HepG2 (cell line): ENCODE measurements at regions not wholly inside any gene's neighbourhood (a gene's known extent, or its start where the extent isn't known, plus 50 kb on each side); places are given as distances from the start of the nearest gene placed in this dataset.

ENCODE experiments used
- CTCF ChIP-seq: sonication (generic); formaldehyde crosslinking; IDR thresholded peaks from 2 replicates; pipeline ENCODE4 v1.5.0; 2020; ENCODE audit warnings: mild to moderate bottlenecking, missing genetic modification reagents, moderate library complexity
- EP300 ChIP-seq, 3 experiments: sonication (generic) in 1 of 3; formaldehyde crosslinking in 1 of 3; IDR thresholded peaks; 2 replicates each; pipeline versions ENCODE4 v1.5.1 to v1.6.1; 2011 to 2020; ENCODE audit warnings: low read depth in 2 of 3, low read length in 2 of 3, borderline replicate concordance in 1 of 3, improper control_type of control experiment in 1 of 3, mild to moderate bottlenecking in 1 of 3, missing genetic modification reagents in 1 of 3, moderate library complexity in 1 of 3
- FOXP4 ChIP-seq: sonication (generic); formaldehyde crosslinking; IDR thresholded peaks from 2 replicates; pipeline ENCODE4 v1.4.0; 2020; ENCODE audit warnings: missing genetic modification reagents
- NFKBIZ ChIP-seq: IDR thresholded peaks from 2 replicates; pipeline ENCODE4 v1.6.1; 2018; ENCODE audit warnings: missing genetic modification reagents, missing compliant biosample characterization
- NR2C2 ChIP-seq: sonication (generic); formaldehyde crosslinking; IDR thresholded peaks from 2 replicates; pipeline ENCODE4 v1.4.0; 2020; ENCODE audit warnings: missing genetic modification reagents, mild to moderate bottlenecking, moderate library complexity, borderline replicate concordance
- POLR2A ChIP-seq, 2 experiments: IDR thresholded peaks; 2 replicates each; pipeline ENCODE4 v1.6.1; 2011; ENCODE audit warnings: low read depth in 2 of 2, low read length in 2 of 2, mild to moderate bottlenecking in 1 of 2, moderate library complexity in 1 of 2; ENCODE audit not compliant: insufficient read depth in 1 of 2
- REST ChIP-seq, 2 experiments: IDR thresholded peaks; 2 replicates each; pipeline ENCODE4 v1.6.1; 2011 to 2012; ENCODE audit warnings: low read length in 2 of 2, borderline replicate concordance in 1 of 2, low read depth in 1 of 2, mild to moderate bottlenecking in 1 of 2, moderate library complexity in 1 of 2
- STAT6 ChIP-seq: sonication (generic); formaldehyde crosslinking; IDR thresholded peaks from 2 replicates; pipeline ENCODE4 v1.4.0; 2020; ENCODE audit warnings: missing genetic modification reagents, mild to moderate bottlenecking, borderline replicate concordance
- ZNF589 ChIP-seq: sonication (generic); formaldehyde crosslinking; conservative IDR thresholded peaks from 2 replicates; pipeline ENCODE4 v1.8.0; 2022; ENCODE audit warnings: mild to moderate bottlenecking, moderate library complexity, missing genetic modification reagents
- ZNF607 ChIP-seq: sonication (generic); formaldehyde crosslinking; IDR thresholded peaks from 2 replicates; pipeline ENCODE4 v1.5.1; 2020; ENCODE audit warnings: missing genetic modification reagents, mild to moderate bottlenecking, borderline replicate concordance

- no peak for TF ChIP-seq ZNF607 (CRISPR knock-in tag)
- no peak for TF ChIP-seq NR2C2 (CRISPR knock-in tag)
- TF ChIP-seq REST (IDR thresholded peaks at IDR 0.05; ENCODE audit: borderline replicate concordance in 1 of 2, low read depth in 1 of 2, low read length in 2 of 2) = no peak
- no peak for TF ChIP-seq FOXP4 (CRISPR knock-in tag)
- no peak for TF ChIP-seq ZNF589 (CRISPR knock-in tag)
- TF ChIP-seq POLR2A (IDR thresholded peaks at IDR 0.05; ENCODE audit: insufficient read depth in 1 of 2, low read depth in 2 of 2, low read length in 2 of 2) = no peak
- no peak for TF ChIP-seq CTCF (CRISPR knock-in tag)
- TF ChIP-seq STAT6 (CRISPR knock-in tag) = no peak
- no peak for TF ChIP-seq NFKBIZ (CRISPR knock-in tag)
- TF ChIP-seq EP300 (IDR thresholded peaks at IDR 0.05; ENCODE audit: low read depth in 2 of 2, low read length in 2 of 2) = no peak
- TF ChIP-seq EP300 (CRISPR knock-in tag; IDR thresholded peaks at IDR 0.05; ENCODE audit: borderline replicate concordance) = no peak
These were observed 83.8 kb upstream of the PPM1B start for GRCh38 chr2:44084850-44085249.
